ENCODE measurements at regions not wholly inside any gene's neighbourhood (a gene's known extent, or its start where the extent isn't known, plus 50 kb on each side); places are given as distances from the start of the nearest gene placed in this dataset.

DNA sequence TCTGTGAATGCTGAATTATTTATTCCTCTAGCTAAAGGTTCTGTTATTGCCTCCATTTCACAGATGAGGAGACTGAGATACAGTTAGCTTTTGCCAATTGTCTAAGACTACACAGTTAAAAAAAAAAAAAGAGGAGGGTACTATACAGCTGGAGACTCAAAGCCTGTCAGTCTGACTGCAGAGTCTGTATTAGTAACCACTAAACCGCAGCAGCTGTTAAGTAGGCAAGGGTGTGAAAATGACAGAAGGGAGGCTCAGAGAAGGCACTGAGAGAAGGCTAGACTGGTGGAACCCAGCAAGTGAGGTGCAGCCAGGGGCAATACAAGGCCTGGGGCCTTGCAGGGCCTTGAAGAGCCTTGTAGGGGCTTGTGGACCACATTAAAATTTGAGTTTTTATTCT is 181.2 kb downstream of the CSNK2A3 start (continued):
- TF ChIP-seq, protein P1, sequence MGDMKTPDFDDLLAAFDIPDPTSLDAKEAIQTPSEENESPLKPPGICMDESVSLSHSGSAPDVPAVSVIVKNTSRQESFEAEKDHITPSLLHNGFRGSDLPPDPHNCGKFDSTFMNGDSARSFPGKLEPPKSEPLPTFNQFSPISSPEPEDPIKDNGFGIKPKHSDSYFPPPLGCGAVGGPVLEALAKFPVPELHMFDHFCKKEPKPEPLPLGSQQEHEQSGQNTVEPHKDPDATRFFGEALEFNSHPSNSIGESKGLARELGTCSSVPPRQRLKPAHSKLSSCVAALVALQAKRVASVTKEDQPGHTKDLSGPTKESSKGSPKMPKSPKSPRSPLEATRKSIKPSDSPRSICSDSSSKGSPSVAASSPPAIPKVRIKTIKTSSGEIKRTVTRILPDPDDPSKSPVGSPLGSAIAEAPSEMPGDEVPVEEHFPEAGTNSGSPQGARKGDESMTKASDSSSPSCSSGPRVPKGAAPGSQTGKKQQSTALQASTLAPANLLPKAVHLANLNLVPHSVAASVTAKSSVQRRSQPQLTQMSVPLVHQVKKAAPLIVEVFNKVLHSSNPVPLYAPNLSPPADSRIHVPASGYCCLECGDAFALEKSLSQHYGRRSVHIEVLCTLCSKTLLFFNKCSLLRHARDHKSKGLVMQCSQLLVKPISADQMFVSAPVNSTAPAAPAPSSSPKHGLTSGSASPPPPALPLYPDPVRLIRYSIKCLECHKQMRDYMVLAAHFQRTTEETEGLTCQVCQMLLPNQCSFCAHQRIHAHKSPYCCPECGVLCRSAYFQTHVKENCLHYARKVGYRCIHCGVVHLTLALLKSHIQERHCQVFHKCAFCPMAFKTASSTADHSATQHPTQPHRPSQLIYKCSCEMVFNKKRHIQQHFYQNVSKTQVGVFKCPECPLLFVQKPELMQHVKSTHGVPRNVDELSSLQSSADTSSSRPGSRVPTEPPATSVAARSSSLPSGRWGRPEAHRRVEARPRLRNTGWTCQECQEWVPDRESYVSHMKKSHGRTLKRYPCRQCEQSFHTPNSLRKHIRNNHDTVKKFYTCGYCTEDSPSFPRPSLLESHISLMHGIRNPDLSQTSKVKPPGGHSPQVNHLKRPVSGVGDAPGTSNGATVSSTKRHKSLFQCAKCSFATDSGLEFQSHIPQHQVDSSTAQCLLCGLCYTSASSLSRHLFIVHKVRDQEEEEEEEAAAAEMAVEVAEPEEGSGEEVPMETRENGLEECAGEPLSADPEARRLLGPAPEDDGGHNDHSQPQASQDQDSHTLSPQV (IDR thresholded peaks at IDR 0.05), result no peak
- TF ChIP-seq MYB (IDR thresholded peaks at IDR 0.05; ENCODE audit: borderline replicate concordance, low read depth, low read length) (no peak), DPF2 (IDR thresholded peaks at IDR 0.05) (peak; percentile 57), BCL11A (IDR thresholded peaks at IDR 0.05; ENCODE audit: low read depth, low read length) (no peak), POLR2A (IDR thresholded peaks at IDR 0.05; ENCODE audit: low read depth, low read length) (no peak), BACH1 (IDR thresholded peaks at IDR 0.05; ENCODE audit: borderline replicate concordance) (no peak), SPI1 (IDR thresholded peaks at IDR 0.05; ENCODE audit: borderline replicate concordance, insufficient read depth, low read depth, low read length) (no peak), ESRRA (IDR thresholded peaks at IDR 0.05; ENCODE audit: low read length) (no peak), STAT1 (conservative IDR thresholded peaks at IDR 0.05) (no peak), SMC3 (IDR thresholded peaks at IDR 0.05; ENCODE audit: borderline replicate concordance, low read length) (no peak), ZNF274 (IDR thresholded peaks at IDR 0.05; ENCODE audit: insufficient read depth, insufficient read length) (no peak), RUNX3 (IDR thresholded peaks at IDR 0.05; ENCODE audit: low read length) (peak; percentile 98), YY1 (IDR thresholded peaks at IDR 0.05; ENCODE audit: low read depth, low read length) (no peak), RBBP5 (conservative IDR thresholded peaks at IDR 0.05) (no peak), PAX5 (IDR thresholded peaks at IDR 0.05; ENCODE audit: borderline replicate concordance, low read depth, low read length) (no peak), GABPA (IDR thresholded peaks at IDR 0.05; ENCODE audit: low read depth) (no peak), TAF1 (IDR thresholded peaks at IDR 0.05; ENCODE audit: borderline replicate concordance, low read depth, low read length) (no peak)
- TF ChIP-seq, protein P2, sequence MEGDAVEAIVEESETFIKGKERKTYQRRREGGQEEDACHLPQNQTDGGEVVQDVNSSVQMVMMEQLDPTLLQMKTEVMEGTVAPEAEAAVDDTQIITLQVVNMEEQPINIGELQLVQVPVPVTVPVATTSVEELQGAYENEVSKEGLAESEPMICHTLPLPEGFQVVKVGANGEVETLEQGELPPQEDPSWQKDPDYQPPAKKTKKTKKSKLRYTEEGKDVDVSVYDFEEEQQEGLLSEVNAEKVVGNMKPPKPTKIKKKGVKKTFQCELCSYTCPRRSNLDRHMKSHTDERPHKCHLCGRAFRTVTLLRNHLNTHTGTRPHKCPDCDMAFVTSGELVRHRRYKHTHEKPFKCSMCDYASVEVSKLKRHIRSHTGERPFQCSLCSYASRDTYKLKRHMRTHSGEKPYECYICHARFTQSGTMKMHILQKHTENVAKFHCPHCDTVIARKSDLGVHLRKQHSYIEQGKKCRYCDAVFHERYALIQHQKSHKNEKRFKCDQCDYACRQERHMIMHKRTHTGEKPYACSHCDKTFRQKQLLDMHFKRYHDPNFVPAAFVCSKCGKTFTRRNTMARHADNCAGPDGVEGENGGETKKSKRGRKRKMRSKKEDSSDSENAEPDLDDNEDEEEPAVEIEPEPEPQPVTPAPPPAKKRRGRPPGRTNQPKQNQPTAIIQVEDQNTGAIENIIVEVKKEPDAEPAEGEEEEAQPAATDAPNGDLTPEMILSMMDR (IDR thresholded peaks at IDR 0.05 in 2 of 3, conservative IDR thresholded peaks at IDR 0.05 in 1 of 3; ENCODE audit: control insufficient read depth in 2 of 3, extremely low read depth in 1 of 3, insufficient read depth in 1 of 3, low read depth in 3 of 3, low read length in 3 of 3), result no peak
- TF ChIP-seq, protein P3, sequence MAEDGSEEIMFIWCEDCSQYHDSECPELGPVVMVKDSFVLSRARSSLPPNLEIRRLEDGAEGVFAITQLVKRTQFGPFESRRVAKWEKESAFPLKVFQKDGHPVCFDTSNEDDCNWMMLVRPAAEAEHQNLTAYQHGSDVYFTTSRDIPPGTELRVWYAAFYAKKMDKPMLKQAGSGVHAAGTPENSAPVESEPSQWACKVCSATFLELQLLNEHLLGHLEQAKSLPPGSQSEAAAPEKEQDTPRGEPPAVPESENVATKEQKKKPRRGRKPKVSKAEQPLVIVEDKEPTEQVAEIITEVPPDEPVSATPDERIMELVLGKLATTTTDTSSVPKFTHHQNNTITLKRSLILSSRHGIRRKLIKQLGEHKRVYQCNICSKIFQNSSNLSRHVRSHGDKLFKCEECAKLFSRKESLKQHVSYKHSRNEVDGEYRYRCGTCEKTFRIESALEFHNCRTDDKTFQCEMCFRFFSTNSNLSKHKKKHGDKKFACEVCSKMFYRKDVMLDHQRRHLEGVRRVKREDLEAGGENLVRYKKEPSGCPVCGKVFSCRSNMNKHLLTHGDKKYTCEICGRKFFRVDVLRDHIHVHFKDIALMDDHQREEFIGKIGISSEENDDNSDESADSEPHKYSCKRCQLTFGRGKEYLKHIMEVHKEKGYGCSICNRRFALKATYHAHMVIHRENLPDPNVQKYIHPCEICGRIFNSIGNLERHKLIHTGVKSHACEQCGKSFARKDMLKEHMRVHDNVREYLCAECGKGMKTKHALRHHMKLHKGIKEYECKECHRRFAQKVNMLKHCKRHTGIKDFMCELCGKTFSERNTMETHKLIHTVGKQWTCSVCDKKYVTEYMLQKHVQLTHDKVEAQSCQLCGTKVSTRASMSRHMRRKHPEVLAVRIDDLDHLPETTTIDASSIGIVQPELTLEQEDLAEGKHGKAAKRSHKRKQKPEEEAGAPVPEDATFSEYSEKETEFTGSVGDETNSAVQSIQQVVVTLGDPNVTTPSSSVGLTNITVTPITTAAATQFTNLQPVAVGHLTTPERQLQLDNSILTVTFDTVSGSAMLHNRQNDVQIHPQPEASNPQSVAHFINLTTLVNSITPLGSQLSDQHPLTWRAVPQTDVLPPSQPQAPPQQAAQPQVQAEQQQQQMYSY (CRISPR knock-in tag; IDR thresholded peaks at IDR 0.05), result no peak
- TF ChIP-seq, protein P4, sequence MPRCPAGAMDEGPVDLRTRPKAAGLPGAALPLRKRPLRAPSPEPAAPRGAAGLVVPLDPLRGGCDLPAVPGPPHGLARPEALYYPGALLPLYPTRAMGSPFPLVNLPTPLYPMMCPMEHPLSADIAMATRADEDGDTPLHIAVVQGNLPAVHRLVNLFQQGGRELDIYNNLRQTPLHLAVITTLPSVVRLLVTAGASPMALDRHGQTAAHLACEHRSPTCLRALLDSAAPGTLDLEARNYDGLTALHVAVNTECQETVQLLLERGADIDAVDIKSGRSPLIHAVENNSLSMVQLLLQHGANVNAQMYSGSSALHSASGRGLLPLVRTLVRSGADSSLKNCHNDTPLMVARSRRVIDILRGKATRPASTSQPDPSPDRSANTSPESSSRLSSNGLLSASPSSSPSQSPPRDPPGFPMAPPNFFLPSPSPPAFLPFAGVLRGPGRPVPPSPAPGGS (IDR thresholded peaks at IDR 0.05; ENCODE audit: borderline replicate concordance, insufficient read depth, low read depth, low read length, poor library complexity, severe bottlenecking), result no peak
